ENCODE measurements at regions not wholly inside any gene's neighbourhood (a gene's known extent, or its start where the extent isn't known, plus 50 kb on each side); places are given as distances from the start of the nearest gene placed in this dataset.

DNA sequence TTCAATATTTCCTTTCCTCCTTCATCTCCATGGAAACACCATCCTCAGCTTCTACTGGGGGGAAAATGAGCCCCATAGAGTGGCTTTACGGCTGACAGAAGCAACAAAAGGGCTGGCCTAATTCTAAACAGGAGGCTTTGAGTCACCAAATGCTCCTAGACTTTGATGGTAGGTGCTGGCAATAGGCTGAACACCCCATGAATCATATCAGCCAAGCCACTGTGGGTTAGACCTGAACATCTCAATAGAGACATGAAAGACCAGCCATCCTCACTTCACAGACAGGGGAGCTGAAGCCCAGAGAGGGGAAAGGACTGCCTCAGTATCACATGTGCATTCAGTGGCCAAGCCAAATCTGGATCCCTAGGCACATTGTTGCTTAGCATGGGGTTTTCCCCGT, 107.6 kb downstream of the AMER1 start:
- H3K36me3 ChIP-seq (replicated peaks), result no peaks in the 10 kb centered on the region
- no peak for DNase-seq
- TF ChIP-seq, protein P1, sequence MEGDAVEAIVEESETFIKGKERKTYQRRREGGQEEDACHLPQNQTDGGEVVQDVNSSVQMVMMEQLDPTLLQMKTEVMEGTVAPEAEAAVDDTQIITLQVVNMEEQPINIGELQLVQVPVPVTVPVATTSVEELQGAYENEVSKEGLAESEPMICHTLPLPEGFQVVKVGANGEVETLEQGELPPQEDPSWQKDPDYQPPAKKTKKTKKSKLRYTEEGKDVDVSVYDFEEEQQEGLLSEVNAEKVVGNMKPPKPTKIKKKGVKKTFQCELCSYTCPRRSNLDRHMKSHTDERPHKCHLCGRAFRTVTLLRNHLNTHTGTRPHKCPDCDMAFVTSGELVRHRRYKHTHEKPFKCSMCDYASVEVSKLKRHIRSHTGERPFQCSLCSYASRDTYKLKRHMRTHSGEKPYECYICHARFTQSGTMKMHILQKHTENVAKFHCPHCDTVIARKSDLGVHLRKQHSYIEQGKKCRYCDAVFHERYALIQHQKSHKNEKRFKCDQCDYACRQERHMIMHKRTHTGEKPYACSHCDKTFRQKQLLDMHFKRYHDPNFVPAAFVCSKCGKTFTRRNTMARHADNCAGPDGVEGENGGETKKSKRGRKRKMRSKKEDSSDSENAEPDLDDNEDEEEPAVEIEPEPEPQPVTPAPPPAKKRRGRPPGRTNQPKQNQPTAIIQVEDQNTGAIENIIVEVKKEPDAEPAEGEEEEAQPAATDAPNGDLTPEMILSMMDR (IDR thresholded peaks at IDR 0.05; ENCODE audit: low read depth, low read length, missing control alignments), result no peak
- no peak overlapping the region for H3K27ac ChIP-seq
- H3K4me3 ChIP-seq (ENCODE audit: low read depth, low read length), result no peak overlapping the region
- in situ Hi-C loops (cut with HindIII; ENCODE audit: low pct_ligation_motif_present, low sequenced_read_pairs), result no loop called here
- no peaks in the 10 kb centered on the region for H3K27me3 ChIP-seq (replicated peaks)

DNA sequence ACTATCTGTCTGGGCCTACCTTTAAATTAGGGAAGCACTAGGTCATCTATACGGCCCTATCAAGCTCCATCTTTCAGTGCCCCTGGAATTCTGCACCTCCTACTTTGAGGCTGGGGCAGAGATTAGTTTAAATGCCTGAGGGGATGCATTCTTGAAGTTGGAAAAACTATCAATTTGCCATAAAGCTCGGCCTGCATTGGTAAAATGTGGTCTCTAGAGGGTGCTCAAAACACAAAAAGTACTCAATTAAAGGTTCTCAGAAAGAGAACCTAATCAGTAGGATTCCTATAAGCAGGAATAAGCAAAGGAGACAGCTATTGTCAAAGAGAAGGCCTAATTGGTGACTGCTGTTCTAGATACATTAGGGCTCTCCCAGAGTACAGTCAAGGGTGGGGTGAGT, 111.7 kb downstream of the AMER1 start:
- Histone ChIP-seq H3K4me3 (ENCODE audit: low read depth, low read length) (no peak overlapping the region), H3K27me3 (replicated peaks) (no peaks in the 10 kb centered on the region), H3K27ac (no peak overlapping the region), H3K36me3 (replicated peaks) (no peaks in the 10 kb centered on the region)
- TF ChIP-seq, protein P1 (IDR thresholded peaks at IDR 0.05; ENCODE audit: low read depth, low read length, missing control alignments), result peak; percentile 29
- in situ Hi-C loops (cut with HindIII; ENCODE audit: low pct_ligation_motif_present, low sequenced_read_pairs), result no loop called here
- peak; percentile 4 for DNase-seq
